WTC11 (cell line): ENCODE measurements at regions not wholly inside any gene's neighbourhood (a gene's known extent, or its start where the extent isn't known, plus 50 kb on each side); places are given as distances from the start of the nearest gene placed in this dataset.

Experiments
- ATAC-seq: fragments of 200-7000 bp; cut with Tn5 transposase; 2 replicates; pipeline ENCODE4 v1.10.0; 2021; ENCODE audit warnings: mild to moderate bottlenecking, moderate library complexity
- CTCF ChIA-PET: fragments of 300-600 bp; sonication (Branson Sonifier 250); formaldehyde crosslinking; loops from one replicate; lab custom pipeline; 2021; ENCODE audit warnings: antibody characterized with exemption; lab: Charles Lee
- POLR2A ChIA-PET: fragments of 350-600 bp; sonication (Branson Sonifier 250); formaldehyde crosslinking; loops from one replicate; lab custom pipeline; 2021; ENCODE audit warnings: antibody characterized with exemption; lab: Charles Lee
- DNase-seq: peaks from one replicate; pipeline ENCODE4 v3.0.0; 2021; ENCODE audit warnings: low spot score
- H3K27ac Mint-ChIP-seq: 2 replicates; pipeline ENCODE4 v1.8.0; 2021; ENCODE audit warnings: mixed read lengths
- H3K27me3 Mint-ChIP-seq: 2 replicates; pipeline ENCODE4 v1.8.0; 2021; ENCODE audit warnings: low read depth, mild to moderate bottlenecking, moderate library complexity, mixed read lengths
- H3K36me3 Mint-ChIP-seq: 2 replicates; pipeline ENCODE4 v1.8.0; 2021; ENCODE audit warnings: mixed read lengths
- H3K4me1 Mint-ChIP-seq: 2 replicates; pipeline ENCODE4 v1.8.0; 2022; ENCODE audit warnings: mixed read lengths
- H3K4me3 Mint-ChIP-seq: 2 replicates; pipeline ENCODE4 v1.8.0; 2021; ENCODE audit warnings: mild to moderate bottlenecking, moderate library complexity, mixed read lengths
- H3K9me3 Mint-ChIP-seq: 2 replicates; pipeline ENCODE4 v1.8.0; 2021; ENCODE audit warnings: mixed read lengths
- CREB1 ChIP-seq: sonication (generic); formaldehyde crosslinking; IDR thresholded peaks from 2 replicates; pipeline ENCODE4 v1.8.0; 2023; ENCODE audit warnings: mild to moderate bottlenecking, missing genetic modification reagents
- ESRRA ChIP-seq: sonication (generic); formaldehyde crosslinking; IDR thresholded peaks from 2 replicates; pipeline ENCODE4 v1.8.1; 2022; ENCODE audit warnings: mild to moderate bottlenecking, missing genetic modification reagents, borderline replicate concordance
- FOXK1 ChIP-seq: sonication (generic); formaldehyde crosslinking; IDR thresholded peaks from 2 replicates; pipeline ENCODE4 v1.8.0; 2022; ENCODE audit warnings: mild to moderate bottlenecking, moderate library complexity, missing genetic modification reagents
- GRHL2 ChIP-seq: fragments of 250-450 bp; sonication (Bioruptor Pico); IDR thresholded peaks from 2 replicates; pipeline ENCODE4 v1.8.0; 2022; ENCODE audit warnings: mild to moderate bottlenecking, moderate library complexity; ENCODE audit not compliant: insufficient replicate concordance, severe bottlenecking
- KAT7 ChIP-seq: sonication (generic); formaldehyde crosslinking; IDR thresholded peaks from 2 replicates; pipeline ENCODE4 v1.8.1; 2023; ENCODE audit warnings: missing genetic modification reagents, mild to moderate bottlenecking, borderline replicate concordance
- NR1H2 ChIP-seq: sonication (generic); formaldehyde crosslinking; IDR thresholded peaks from 2 replicates; pipeline ENCODE4 v1.9.0; 2021; ENCODE audit warnings: mild to moderate bottlenecking, moderate library complexity, missing genetic modification reagents
- RELA ChIP-seq: sonication (generic); formaldehyde crosslinking; IDR thresholded peaks from 2 replicates; pipeline ENCODE4 v1.8.1; 2022; ENCODE audit warnings: missing genetic modification reagents, mild to moderate bottlenecking, borderline replicate concordance
- ZNF671 ChIP-seq: fragments of 250-450 bp; sonication (Bioruptor Pico); IDR thresholded peaks from 2 replicates; pipeline ENCODE4 v1.8.0; 2021; ENCODE audit warnings: mild to moderate bottlenecking
- TF ChIP-seq, protein P1 (sequence below): sonication (generic); formaldehyde crosslinking; IDR thresholded peaks from 2 replicates; pipeline ENCODE4 v1.8.1; 2023; ENCODE audit warnings: mild to moderate bottlenecking, missing genetic modification reagents
- TF ChIP-seq, protein P2 (sequence below): fragments of 250-450 bp; sonication (Bioruptor Pico); IDR thresholded peaks from 2 replicates; pipeline ENCODE4 v1.9.0; 2021; ENCODE audit warnings: moderate library complexity, mild to moderate bottlenecking, inconsistent platforms, borderline replicate concordance
- TF ChIP-seq, protein P3 (sequence below): fragments of 250-450 bp; sonication (Bioruptor Pico); IDR thresholded peaks from 2 replicates; pipeline ENCODE4 v1.9.0; 2021; ENCODE audit warnings: mild to moderate bottlenecking
- TF ChIP-seq, protein P4 (sequence below): sonication (generic); formaldehyde crosslinking; IDR thresholded peaks from 2 replicates; pipeline ENCODE4 v1.8.1; 2022; ENCODE audit warnings: low read depth, mild to moderate bottlenecking, moderate library complexity, missing genetic modification reagents, borderline replicate concordance
- TF ChIP-seq, protein P5 (sequence below): sonication (generic); formaldehyde crosslinking; IDR thresholded peaks from 2 replicates; pipeline ENCODE4 v1.8.0; 2023; ENCODE audit warnings: mild to moderate bottlenecking, missing genetic modification reagents
- TF ChIP-seq, protein P6 (sequence below): fragments of 250-450 bp; sonication (Bioruptor Pico); IDR thresholded peaks from 2 replicates; pipeline ENCODE4 v2.1.2; 2022; ENCODE audit warnings: mild to moderate bottlenecking, moderate library complexity

DNA sequence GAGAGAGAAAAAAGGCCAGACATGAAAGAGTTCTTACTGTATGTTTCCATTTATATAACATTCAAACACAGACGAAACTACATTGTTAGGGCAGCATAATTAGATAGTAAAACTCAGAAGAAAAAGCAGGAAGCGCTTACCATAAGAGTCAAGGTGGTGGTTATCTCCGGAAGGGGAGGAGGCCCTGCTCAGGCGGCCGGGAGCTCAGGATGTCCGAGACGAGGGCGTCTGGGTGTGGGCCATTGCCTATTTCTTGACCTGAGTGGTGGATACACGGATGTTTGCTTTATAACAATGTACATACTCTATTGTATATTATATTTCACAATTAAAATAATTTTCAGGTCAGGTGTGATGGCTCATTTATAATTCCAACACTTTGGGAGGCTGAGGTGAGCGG is 80.9 kb upstream of the COL5A1 start:
- Mint-ChIP-seq H3K27ac (no peak overlapping the region), H3K4me1 (no peaks in the 10 kb centered on the region), H3K9me3 (peaks cover 24% of the 10 kb centered on the region), H3K36me3 (0 out of 2 replicates have a peak, but pooled peaks cover 7% of the 10 kb centered on the region), H3K27me3 (peaks cover 3% of the 10 kb centered on the region; the same call in 1 of the 2 replicates), H3K4me3 (no peak overlapping the region)
- DNase-seq (no peak), ATAC-seq (no peak)
- CTCF ChIA-PET, result no interaction called here
- POLR2A ChIA-PET, result no interaction called here
- TF ChIP-seq KAT7 (CRISPR knock-in tag), result no peak
- no peak for TF ChIP-seq CREB1 (CRISPR knock-in tag)
- TF ChIP-seq, protein P1, sequence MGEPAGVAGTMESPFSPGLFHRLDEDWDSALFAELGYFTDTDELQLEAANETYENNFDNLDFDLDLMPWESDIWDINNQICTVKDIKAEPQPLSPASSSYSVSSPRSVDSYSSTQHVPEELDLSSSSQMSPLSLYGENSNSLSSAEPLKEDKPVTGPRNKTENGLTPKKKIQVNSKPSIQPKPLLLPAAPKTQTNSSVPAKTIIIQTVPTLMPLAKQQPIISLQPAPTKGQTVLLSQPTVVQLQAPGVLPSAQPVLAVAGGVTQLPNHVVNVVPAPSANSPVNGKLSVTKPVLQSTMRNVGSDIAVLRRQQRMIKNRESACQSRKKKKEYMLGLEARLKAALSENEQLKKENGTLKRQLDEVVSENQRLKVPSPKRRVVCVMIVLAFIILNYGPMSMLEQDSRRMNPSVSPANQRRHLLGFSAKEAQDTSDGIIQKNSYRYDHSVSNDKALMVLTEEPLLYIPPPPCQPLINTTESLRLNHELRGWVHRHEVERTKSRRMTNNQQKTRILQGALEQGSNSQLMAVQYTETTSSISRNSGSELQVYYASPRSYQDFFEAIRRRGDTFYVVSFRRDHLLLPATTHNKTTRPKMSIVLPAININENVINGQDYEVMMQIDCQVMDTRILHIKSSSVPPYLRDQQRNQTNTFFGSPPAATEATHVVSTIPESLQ (CRISPR knock-in tag), result no peak
- TF ChIP-seq NR1H2 (CRISPR knock-in tag), result no peak
- TF ChIP-seq, protein P2, sequence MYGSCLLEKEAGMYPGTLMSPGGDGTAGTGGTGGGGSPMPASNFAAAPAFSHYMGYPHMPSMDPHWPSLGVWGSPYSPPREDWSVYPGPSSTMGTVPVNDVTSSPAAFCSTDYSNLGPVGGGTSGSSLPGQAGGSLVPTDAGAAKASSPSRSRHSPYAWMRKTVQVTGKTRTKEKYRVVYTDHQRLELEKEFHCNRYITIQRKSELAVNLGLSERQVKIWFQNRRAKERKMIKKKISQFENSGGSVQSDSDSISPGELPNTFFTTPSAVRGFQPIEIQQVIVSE (CRISPR knock-in tag), result no peak
- TF ChIP-seq GRHL2 (CRISPR knock-in tag), result no peak
- TF ChIP-seq, protein P3, sequence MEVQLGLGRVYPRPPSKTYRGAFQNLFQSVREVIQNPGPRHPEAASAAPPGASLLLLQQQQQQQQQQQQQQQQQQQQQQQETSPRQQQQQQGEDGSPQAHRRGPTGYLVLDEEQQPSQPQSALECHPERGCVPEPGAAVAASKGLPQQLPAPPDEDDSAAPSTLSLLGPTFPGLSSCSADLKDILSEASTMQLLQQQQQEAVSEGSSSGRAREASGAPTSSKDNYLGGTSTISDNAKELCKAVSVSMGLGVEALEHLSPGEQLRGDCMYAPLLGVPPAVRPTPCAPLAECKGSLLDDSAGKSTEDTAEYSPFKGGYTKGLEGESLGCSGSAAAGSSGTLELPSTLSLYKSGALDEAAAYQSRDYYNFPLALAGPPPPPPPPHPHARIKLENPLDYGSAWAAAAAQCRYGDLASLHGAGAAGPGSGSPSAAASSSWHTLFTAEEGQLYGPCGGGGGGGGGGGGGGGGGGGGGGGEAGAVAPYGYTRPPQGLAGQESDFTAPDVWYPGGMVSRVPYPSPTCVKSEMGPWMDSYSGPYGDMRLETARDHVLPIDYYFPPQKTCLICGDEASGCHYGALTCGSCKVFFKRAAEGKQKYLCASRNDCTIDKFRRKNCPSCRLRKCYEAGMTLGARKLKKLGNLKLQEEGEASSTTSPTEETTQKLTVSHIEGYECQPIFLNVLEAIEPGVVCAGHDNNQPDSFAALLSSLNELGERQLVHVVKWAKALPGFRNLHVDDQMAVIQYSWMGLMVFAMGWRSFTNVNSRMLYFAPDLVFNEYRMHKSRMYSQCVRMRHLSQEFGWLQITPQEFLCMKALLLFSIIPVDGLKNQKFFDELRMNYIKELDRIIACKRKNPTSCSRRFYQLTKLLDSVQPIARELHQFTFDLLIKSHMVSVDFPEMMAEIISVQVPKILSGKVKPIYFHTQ (CRISPR knock-in tag), result no peak
- TF ChIP-seq, protein P4, sequence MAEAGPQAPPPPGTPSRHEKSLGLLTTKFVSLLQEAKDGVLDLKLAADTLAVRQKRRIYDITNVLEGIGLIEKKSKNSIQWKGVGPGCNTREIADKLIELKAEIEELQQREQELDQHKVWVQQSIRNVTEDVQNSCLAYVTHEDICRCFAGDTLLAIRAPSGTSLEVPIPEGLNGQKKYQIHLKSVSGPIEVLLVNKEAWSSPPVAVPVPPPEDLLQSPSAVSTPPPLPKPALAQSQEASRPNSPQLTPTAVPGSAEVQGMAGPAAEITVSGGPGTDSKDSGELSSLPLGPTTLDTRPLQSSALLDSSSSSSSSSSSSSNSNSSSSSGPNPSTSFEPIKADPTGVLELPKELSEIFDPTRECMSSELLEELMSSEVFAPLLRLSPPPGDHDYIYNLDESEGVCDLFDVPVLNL (CRISPR knock-in tag), result no peak
- no peak for TF ChIP-seq FOXK1
- TF ChIP-seq, protein P5, sequence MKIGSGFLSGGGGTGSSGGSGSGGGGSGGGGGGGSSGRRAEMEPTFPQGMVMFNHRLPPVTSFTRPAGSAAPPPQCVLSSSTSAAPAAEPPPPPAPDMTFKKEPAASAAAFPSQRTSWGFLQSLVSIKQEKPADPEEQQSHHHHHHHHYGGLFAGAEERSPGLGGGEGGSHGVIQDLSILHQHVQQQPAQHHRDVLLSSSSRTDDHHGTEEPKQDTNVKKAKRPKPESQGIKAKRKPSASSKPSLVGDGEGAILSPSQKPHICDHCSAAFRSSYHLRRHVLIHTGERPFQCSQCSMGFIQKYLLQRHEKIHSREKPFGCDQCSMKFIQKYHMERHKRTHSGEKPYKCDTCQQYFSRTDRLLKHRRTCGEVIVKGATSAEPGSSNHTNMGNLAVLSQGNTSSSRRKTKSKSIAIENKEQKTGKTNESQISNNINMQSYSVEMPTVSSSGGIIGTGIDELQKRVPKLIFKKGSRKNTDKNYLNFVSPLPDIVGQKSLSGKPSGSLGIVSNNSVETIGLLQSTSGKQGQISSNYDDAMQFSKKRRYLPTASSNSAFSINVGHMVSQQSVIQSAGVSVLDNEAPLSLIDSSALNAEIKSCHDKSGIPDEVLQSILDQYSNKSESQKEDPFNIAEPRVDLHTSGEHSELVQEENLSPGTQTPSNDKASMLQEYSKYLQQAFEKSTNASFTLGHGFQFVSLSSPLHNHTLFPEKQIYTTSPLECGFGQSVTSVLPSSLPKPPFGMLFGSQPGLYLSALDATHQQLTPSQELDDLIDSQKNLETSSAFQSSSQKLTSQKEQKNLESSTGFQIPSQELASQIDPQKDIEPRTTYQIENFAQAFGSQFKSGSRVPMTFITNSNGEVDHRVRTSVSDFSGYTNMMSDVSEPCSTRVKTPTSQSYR (CRISPR knock-in tag), result no peak
- no peak for TF ChIP-seq ESRRA
- no peak for TF ChIP-seq ZNF671 (CRISPR knock-in tag)
- TF ChIP-seq RELA, result no peak
- TF ChIP-seq, protein P6, sequence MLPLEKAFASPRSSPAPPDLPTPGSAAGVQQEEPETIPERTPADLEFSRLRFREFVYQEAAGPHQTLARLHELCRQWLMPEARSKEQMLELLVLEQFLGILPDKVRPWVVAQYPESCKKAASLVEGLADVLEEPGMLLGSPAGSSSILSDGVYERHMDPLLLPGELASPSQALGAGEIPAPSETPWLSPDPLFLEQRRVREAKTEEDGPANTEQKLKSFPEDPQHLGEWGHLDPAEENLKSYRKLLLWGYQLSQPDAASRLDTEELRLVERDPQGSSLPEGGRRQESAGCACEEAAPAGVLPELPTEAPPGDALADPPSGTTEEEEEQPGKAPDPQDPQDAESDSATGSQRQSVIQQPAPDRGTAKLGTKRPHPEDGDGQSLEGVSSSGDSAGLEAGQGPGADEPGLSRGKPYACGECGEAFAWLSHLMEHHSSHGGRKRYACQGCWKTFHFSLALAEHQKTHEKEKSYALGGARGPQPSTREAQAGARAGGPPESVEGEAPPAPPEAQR, result no peak
